GM12878 (cell line): ENCODE measurements at regions not wholly inside any gene's neighbourhood (a gene's known extent, or its start where the extent isn't known, plus 50 kb on each side); places are given as distances from the start of the nearest gene placed in this dataset.
"Not testable (repeated sequence)": the region's sequence is repeated elsewhere in the genome, so short reads cannot be mapped to it uniquely, and the experiment has no call there.

Experiments used
- ATAC-seq: fragments of 200-7000 bp; cut with Tn5 transposase; 3 replicates; pipeline ENCODE4 v1.9.1; 2020; ENCODE audit warnings: mild to moderate bottlenecking, moderate library complexity
- BruUV-seq: library from RNA; stranded (reverse); fragments of 400-500 nt; replicated peaks from 2 replicates; lab custom pipeline; 2021; lab: Mats Ljungman, UMichigan
- CTCF ChIA-PET: fragments of 300-600 bp; sonication (Branson Sonifier 250); formaldehyde crosslinking; extraction: SDS; loops from one replicate; lab custom pipeline; 2021; ENCODE audit warnings: inconsistent platforms; lab: Yijun Ruan, JAX
- POLR2A ChIA-PET: fragments of 350-600 bp; formaldehyde crosslinking; extraction: SDS; loops from one replicate; lab custom pipeline; 2021; ENCODE audit warnings: inconsistent platforms; lab: Charles Lee
- RAD21 ChIA-PET: fragments of 300-600 bp; sonication (Branson Sonifier 250); formaldehyde crosslinking; loops from one replicate; lab custom pipeline; 2023; ENCODE audit warnings: antibody characterized with exemption; ENCODE audit not compliant: unreplicated experiment; lab: Charles Lee
- SMC1A ChIA-PET: fragments of 300-600 bp; sonication (Branson Sonifier 250); formaldehyde crosslinking; loops from one replicate; lab custom pipeline; 2023; ENCODE audit not compliant: unreplicated experiment, uncharacterized antibody; lab: Charles Lee
- DNase-seq: peaks from one replicate; pipeline ENCODE4 v3.0.0-alpha.2; 2011; ENCODE audit warnings: low read depth, low spot score
- FAIRE-seq: peaks from 3 replicates; lab custom pipeline; 2011; peaks lifted over from hg19 to GRCh38; lab: Jason Lieb, UNC
- H2AFZ ChIP-seq: 2 replicates; pipeline ENCODE4 v1.6.0; 2011; ENCODE audit warnings: low read depth, low read length, control low read depth; ENCODE audit not compliant: control insufficient read depth
- H3K27ac ChIP-seq: 2 replicates; pipeline ENCODE4 v1.5.1; 2011; ENCODE audit warnings: control low read depth; ENCODE audit not compliant: control insufficient read depth, insufficient read depth
- H3K27me3 ChIP-seq, 2 experiments: replicated peaks in 1 of 2; 2 replicates each; pipeline versions ENCODE4 v1.6.0 to v1.6.1; 2011; ENCODE audit warnings: low read length in 1 of 2; ENCODE audit not compliant: control insufficient read depth in 2 of 2, insufficient read depth in 2 of 2
- H3K36me3 ChIP-seq, 2 experiments: 2 replicates each; pipeline ENCODE4 v1.5.1; 2011; ENCODE audit warnings: low read length in 1 of 2; ENCODE audit not compliant: control insufficient read depth in 2 of 2, insufficient read depth in 2 of 2
- H3K4me1 ChIP-seq: 2 replicates; pipeline ENCODE4 v1.6.1; 2011; ENCODE audit warnings: mild to moderate bottlenecking, low read length, moderate library complexity, mixed read lengths; ENCODE audit not compliant: control insufficient read depth, insufficient read depth
- H3K4me2 ChIP-seq: 2 replicates; pipeline ENCODE4 v1.6.0; 2011; ENCODE audit warnings: control low read depth; ENCODE audit not compliant: control insufficient read depth, insufficient read depth
- H3K4me3 ChIP-seq: fragments of 200-600 bp; sonication (generic); 2 replicates; pipeline ENCODE4 v1.5.1; 2016
- H3K79me2 ChIP-seq: 2 replicates; pipeline ENCODE4 v1.6.0; 2011; ENCODE audit warnings: low read length; ENCODE audit not compliant: control insufficient read depth, insufficient read depth
- H3K9ac ChIP-seq: 2 replicates; pipeline ENCODE4 v1.8.0; 2011; ENCODE audit warnings: low read length, control low read depth, mixed read lengths; ENCODE audit not compliant: control insufficient read depth, insufficient read depth
- H3K9me3 ChIP-seq: replicated peaks from 3 replicates; pipeline ENCODE4 v1.5.1; 2011; ENCODE audit warnings: mild to moderate bottlenecking, low read length; ENCODE audit not compliant: control insufficient read depth, insufficient read depth
- H4K20me1 ChIP-seq: 2 replicates; pipeline ENCODE4 v1.6.0; 2011; ENCODE audit not compliant: control insufficient read depth, insufficient read depth
- CBX3 ChIP-seq: fragments of 200-600 bp; sonication (generic); IDR thresholded peaks from 2 replicates; pipeline ENCODE4 v1.6.1; 2016; ENCODE audit warnings: low read depth, borderline replicate concordance
- CHD1 ChIP-seq: IDR thresholded peaks from 2 replicates; pipeline ENCODE4 v1.6.1; 2012; ENCODE audit warnings: low read depth, low read length, improper control_type of control experiment
- CHD4 ChIP-seq: fragments of 200-600 bp; sonication (generic); IDR thresholded peaks from 2 replicates; pipeline ENCODE4 v1.6.1; 2016; ENCODE audit warnings: mild to moderate bottlenecking
- CREM ChIP-seq: IDR thresholded peaks from 2 replicates; pipeline ENCODE4 v1.6.1; 2014; ENCODE audit warnings: antibody characterized with exemption, low read depth
- FOXM1 ChIP-seq: IDR thresholded peaks from 2 replicates; pipeline ENCODE4 v1.6.1; 2012; ENCODE audit warnings: low read depth, mild to moderate bottlenecking, inconsistent platforms, low read length, moderate library complexity
- JUND ChIP-seq: IDR thresholded peaks from 2 replicates; pipeline ENCODE4 v1.6.1; 2012; ENCODE audit warnings: low read depth, mild to moderate bottlenecking, low read length, improper control_type of control experiment, moderate library complexity
- MEF2A ChIP-seq: IDR thresholded peaks from 2 replicates; pipeline ENCODE4 v1.6.1; 2011; ENCODE audit warnings: low read depth, mild to moderate bottlenecking, low read length, moderate library complexity; ENCODE audit not compliant: insufficient read depth
- MYB ChIP-seq: fragments of 150-350 bp; IDR thresholded peaks from 2 replicates; pipeline ENCODE4 v1.6.1; 2014; ENCODE audit warnings: mild to moderate bottlenecking, low read depth, low read length, borderline replicate concordance
- NFXL1 ChIP-seq: fragments of 450-650 bp; IDR thresholded peaks from 2 replicates; pipeline ENCODE4 v1.6.1; 2017; ENCODE audit warnings: antibody characterized with exemption, mild to moderate bottlenecking, borderline replicate concordance
- TAF1 ChIP-seq: IDR thresholded peaks from 2 replicates; pipeline ENCODE4 v1.6.1; 2011; ENCODE audit warnings: mild to moderate bottlenecking, low read depth, low read length, borderline replicate concordance
- YBX1 ChIP-seq: fragments of 450-650 bp; IDR thresholded peaks from 2 replicates; pipeline ENCODE4 v1.6.1; 2016; ENCODE audit warnings: antibody characterized with exemption
- YY1 ChIP-seq: IDR thresholded peaks from 2 replicates; pipeline ENCODE4 v1.6.1; 2011; ENCODE audit warnings: low read depth, mild to moderate bottlenecking, low read length
- WGBS: methylation state at CpG from one replicate; pipeline ENCODE4 v1.1.6; 2016; ENCODE audit warnings: low lambda C conversion rate; ENCODE audit not compliant: insufficient replicate concordance, insufficient coverage; ENCODE audit errors: missing lambda C conversion rate; 5-methylcytosine and 5-hydroxymethylcytosine counted together
- in situ Hi-C: fragments of 300-500 bp; cut with MboI; formaldehyde crosslinking; loops from 9 replicates; pipeline ENCODE4 v1.14.3; 2018; ENCODE audit warnings: mixed read lengths
- intact Hi-C: fragments of 100-400 bp; cut with micrococcal nuclease; formaldehyde crosslinking; loops from one replicate; pipeline ENCODE4 v1.14.2; 2022; ENCODE audit not compliant: unreplicated experiment
- TF ChIP-seq, protein P1 (sequence below): IDR thresholded peaks from 2 replicates; pipeline ENCODE4 v1.6.1; 2011; ENCODE audit warnings: borderline replicate concordance, low read depth, mild to moderate bottlenecking, moderate library complexity, mixed read lengths, low read length; ENCODE audit not compliant: insufficient read depth; ENCODE audit errors: extremely low read length
- TF ChIP-seq, protein P2 (sequence below): fragments of 450-650 bp; IDR thresholded peaks from 2 replicates; pipeline ENCODE4 v1.6.1; 2016; ENCODE audit warnings: mild to moderate bottlenecking

DNA sequence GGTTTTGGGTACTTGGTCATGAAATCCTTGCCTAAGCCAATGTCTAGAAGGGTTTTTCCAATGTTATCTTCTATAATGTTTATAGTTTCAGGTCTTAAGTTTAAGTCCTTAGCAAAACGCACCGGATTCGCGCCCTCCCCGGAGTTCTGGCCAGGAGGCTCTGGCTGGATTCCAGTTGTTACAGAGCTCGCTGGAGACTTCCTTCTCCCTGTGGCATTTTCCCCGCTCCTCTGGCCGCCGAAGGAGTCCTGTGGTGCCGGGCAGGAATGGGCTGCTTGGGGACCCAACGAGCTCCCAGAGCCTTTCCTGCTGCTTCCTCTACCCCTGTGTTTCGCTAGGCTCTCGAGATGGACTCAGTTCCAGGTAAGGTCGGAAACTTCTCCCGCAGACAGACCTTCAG lies 335.9 kb downstream of the AEBP2 start:
- CTCF ChIA-PET, result no interaction called here
- POLR2A ChIA-PET, result interaction anchor here (0.6 kb wide), 1 partner anchor 207 kb away, joined by 7 read pairs; no protein-coding TSS in a partner anchor
- Histone ChIP-seq H3K9ac (no peak overlapping the region), H3K4me1 (no peaks in the 10 kb centered on the region), H3K4me3 (no peak overlapping the region), H3K27ac (no peak overlapping the region), H3K79me2 (no peaks in the 10 kb centered on the region), H3K36me3 (no peaks in the 10 kb centered on the region), H4K20me1 (no peaks in the 10 kb centered on the region), H3K4me2 (no peak overlapping the region), H2AFZ (no peak overlapping the region), H3K27me3 (no peaks in the 10 kb centered on the region), H3K9me3 (no peaks in the 10 kb centered on the region)
- TF ChIP-seq CHD1 (no peak), MYB (no peak), YBX1 (no peak), MEF2A (no peak), TAF1 (no peak), JUND (no peak), FOXM1 (no peak), CREM (no peak), YY1 (no peak), CBX3 (no peak), NFXL1 (no peak), CHD4 (no peak)
- TF ChIP-seq, protein P1, sequence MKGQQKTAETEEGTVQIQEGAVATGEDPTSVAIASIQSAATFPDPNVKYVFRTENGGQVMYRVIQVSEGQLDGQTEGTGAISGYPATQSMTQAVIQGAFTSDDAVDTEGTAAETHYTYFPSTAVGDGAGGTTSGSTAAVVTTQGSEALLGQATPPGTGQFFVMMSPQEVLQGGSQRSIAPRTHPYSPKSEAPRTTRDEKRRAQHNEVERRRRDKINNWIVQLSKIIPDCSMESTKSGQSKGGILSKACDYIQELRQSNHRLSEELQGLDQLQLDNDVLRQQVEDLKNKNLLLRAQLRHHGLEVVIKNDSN, result no peak
- TF ChIP-seq, protein P2, sequence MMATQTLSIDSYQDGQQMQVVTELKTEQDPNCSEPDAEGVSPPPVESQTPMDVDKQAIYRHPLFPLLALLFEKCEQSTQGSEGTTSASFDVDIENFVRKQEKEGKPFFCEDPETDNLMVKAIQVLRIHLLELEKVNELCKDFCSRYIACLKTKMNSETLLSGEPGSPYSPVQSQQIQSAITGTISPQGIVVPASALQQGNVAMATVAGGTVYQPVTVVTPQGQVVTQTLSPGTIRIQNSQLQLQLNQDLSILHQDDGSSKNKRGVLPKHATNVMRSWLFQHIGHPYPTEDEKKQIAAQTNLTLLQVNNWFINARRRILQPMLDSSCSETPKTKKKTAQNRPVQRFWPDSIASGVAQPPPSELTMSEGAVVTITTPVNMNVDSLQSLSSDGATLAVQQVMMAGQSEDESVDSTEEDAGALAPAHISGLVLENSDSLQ, result no peak
- intact Hi-C loops (no loop called here), in situ Hi-C loops (no loop called here)
- WGBS, result 68% methylated on average over 15 of the region's 15 CpGs
- RAD21 ChIA-PET, result no interaction called here
- no TSS peak for BruUV-seq
- ATAC-seq (no peak), DNase-seq (no peak), FAIRE-seq (no peak)
- SMC1A ChIA-PET, result no interaction called here

DNA sequence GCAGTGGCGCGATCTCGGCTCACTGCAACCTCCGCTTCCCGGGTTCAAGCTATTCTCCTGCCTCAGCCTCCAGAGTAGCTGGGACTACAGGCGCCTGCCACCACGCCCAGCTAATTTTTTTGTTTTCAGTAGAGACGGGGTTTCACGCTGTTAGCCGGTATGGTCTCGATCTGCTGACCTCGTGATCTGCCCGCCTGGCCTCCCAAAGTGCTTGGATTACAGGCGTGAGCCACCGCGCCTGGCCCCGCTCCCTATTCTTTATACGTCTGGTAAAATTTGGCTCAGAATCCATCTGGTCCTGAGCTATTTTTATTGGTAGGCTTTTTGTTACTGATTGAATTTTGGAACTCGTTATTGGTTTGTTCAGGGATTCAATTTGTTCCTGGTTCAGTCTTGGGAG lies 336.7 kb downstream of the AEBP2 start:
- H3K9ac ChIP-seq, H3K27me3 ChIP-seq, H3K27ac ChIP-seq, H3K4me1 ChIP-seq, POLR2A ChIA-PET, H2AFZ ChIP-seq, ATAC-seq, intact Hi-C loops, H4K20me1 ChIP-seq, H3K79me2 ChIP-seq, BruUV-seq, H3K4me3 ChIP-seq, CTCF ChIA-PET, RAD21 ChIA-PET, H3K36me3 ChIP-seq, FAIRE-seq, DNase-seq, in situ Hi-C loops, H3K9me3 ChIP-seq, H3K4me2 ChIP-seq: not testable (repeated sequence)
- WGBS, result 71% methylated on average over 19 of the region's 19 CpGs
- SMC1A ChIA-PET, result interaction anchor here (0.9 to 1.2 kb wide), 3 partner anchors 9 to 140 kb away, joined by 3 read pairs; no protein-coding TSS in a partner anchor
